Activated CD8-positive, alpha-beta memory T cell treated with anti-CD3 and anti-CD28 coated beads for 48 hours (primary cell): ENCODE measurements at regions not wholly inside any gene's neighbourhood (a gene's known extent, or its start where the extent isn't known, plus 50 kb on each side); places are given as distances from the start of the nearest gene placed in this dataset.

Source experiments
- DNase-seq, 3 experiments: peaks; one replicate each; pipeline ENCODE4 v3.0.0-alpha.2; 2020; ENCODE audit warnings: low read depth in 2 of 3, low spot score in 2 of 3

- no peak for DNase-seq
Observed at GRCh38 chr4:82036181-82036580, 337.6 kb downstream of the HNRNPD start.

GRCh38 chr4:82034878-82035277 lies 338.9 kb downstream of the HNRNPD start:
- DNase-seq: no peak

- DNase-seq: no peak
Observed at GRCh38 chr4:82033862-82034261, 339.9 kb downstream of the HNRNPD start.

- no peak for DNase-seq
Observed at GRCh38 chr4:82031376-82031927, 342.3 kb downstream of the HNRNPD start.

- no peak for DNase-seq
Observed at GRCh38 chr4:82017680-82018079, 356.1 kb downstream of the HNRNPD start.

- DNase-seq: no peak
Observed at GRCh38 chr4:82005158-82005557, 368.6 kb downstream of the HNRNPD start.

GRCh38 chr4:81997313-81997712 lies 376.5 kb downstream of the HNRNPD start:
- no peak for DNase-seq

GRCh38 chr4:81990898-81991297 lies 382.9 kb downstream of the HNRNPD start:
- DNase-seq: no peak

GRCh38 chr4:81990211-81990610 lies 383.6 kb downstream of the HNRNPD start:
- DNase-seq: no peak

- DNase-seq: no peak
Observed at GRCh38 chr4:81989202-81989601, 384.6 kb downstream of the HNRNPD start.

- DNase-seq: no peak
Observed at GRCh38 chr4:81988178-81988577, 385.6 kb downstream of the HNRNPD start.

- no peak for DNase-seq
Observed at GRCh38 chr4:81984746-81985145, 389.0 kb downstream of the HNRNPD start.

- no peak for DNase-seq
Observed at GRCh38 chr4:81982846-81983540, 390.8 kb downstream of the HNRNPD start.

- no peak for DNase-seq
Observed at GRCh38 chr4:81981218-81981617, 392.6 kb downstream of the HNRNPD start.

- DNase-seq: no peak
Observed at GRCh38 chr4:81974523-81974922, 399.3 kb downstream of the HNRNPD start.

- no peak for DNase-seq
Observed at GRCh38 chr4:81971637-81972381, 402.0 kb downstream of the HNRNPD start.

GRCh38 chr4:81971061-81971460 lies 402.7 kb downstream of the HNRNPD start:
- DNase-seq: no peak

GRCh38 chr4:81970454-81970853 lies 403.3 kb downstream of the HNRNPD start:
- DNase-seq: no peak

GRCh38 chr4:81966676-81967075 lies 407.1 kb downstream of the HNRNPD start:
- no peak for DNase-seq

GRCh38 chr4:81965911-81966310 lies 407.9 kb downstream of the HNRNPD start:
- DNase-seq: no peak

GRCh38 chr4:81965454-81965853 lies 408.3 kb downstream of the HNRNPD start:
- no peak for DNase-seq

- no peak for DNase-seq
Observed at GRCh38 chr4:81963763-81964020, 410.1 kb downstream of the HNRNPD start.
